Activated CD8-positive, alpha-beta T cell treated with anti-CD3 and anti-CD28 coated beads, Interleukin-2, amount 10 ng/mL, durations not matched to agents 7 days and 5 days (primary cell): ENCODE measurements at regions not wholly inside any gene's neighbourhood (a gene's known extent, or its start where the extent isn't known, plus 50 kb on each side); places are given as distances from the start of the nearest gene placed in this dataset.

ENCODE experiments used
- ATAC-seq: fragments of 150-1000 bp; cut with Tn5 transposase; one replicate; pipeline ENCODE4 v1.10.0; 2021; ENCODE audit warnings: moderate library complexity
- CTCF ChIA-PET: fragments of 350-600 bp; sonication (Branson Sonifier 250); formaldehyde crosslinking; loops from one replicate; lab custom pipeline; 2021; ENCODE audit warnings: antibody characterized with exemption; lab: Charles Lee
- POLR2A ChIA-PET: fragments of 350-600 bp; sonication (Branson Sonifier 250); formaldehyde crosslinking; loops from one replicate; lab custom pipeline; 2021; ENCODE audit warnings: antibody characterized with exemption; lab: Charles Lee
- DNase-seq: peaks from one replicate; pipeline ENCODE4 v3.0.0-alpha.2; 2020
- H3K27ac Mint-ChIP-seq: one replicate; pipeline ENCODE4 v1.8.0; 2021; ENCODE audit warnings: mild to moderate bottlenecking, mixed read lengths
- H3K27me3 Mint-ChIP-seq: one replicate; pipeline ENCODE4 v1.8.0; 2021; ENCODE audit warnings: low read depth, mixed read lengths
- H3K36me3 Mint-ChIP-seq: one replicate; pipeline ENCODE4 v1.8.0; 2021; ENCODE audit warnings: low read depth, mixed read lengths
- H3K4me1 Mint-ChIP-seq: one replicate; pipeline ENCODE4 v1.8.0; 2021; ENCODE audit warnings: low read depth, mixed read lengths
- H3K4me3 Mint-ChIP-seq: one replicate; pipeline ENCODE4 v1.8.0; 2021; ENCODE audit warnings: mild to moderate bottlenecking, mixed read lengths
- H3K9me3 Mint-ChIP-seq: one replicate; pipeline ENCODE4 v1.8.0; 2022; ENCODE audit warnings: mixed read lengths; ENCODE audit not compliant: insufficient read depth

- no peaks in the 10 kb centered on the region for H3K9me3 Mint-ChIP-seq
- H3K36me3 Mint-ChIP-seq, result no peaks in the 10 kb centered on the region
- CTCF ChIA-PET, result no interaction called here
- ATAC-seq (no peak), DNase-seq (no peak)
- H3K4me1 Mint-ChIP-seq, result no peaks in the 10 kb centered on the region
- POLR2A ChIA-PET, result no interaction called here
- no peak overlapping the region for H3K4me3 Mint-ChIP-seq
- no peaks in the 10 kb centered on the region for H3K27me3 Mint-ChIP-seq
- no peak overlapping the region for H3K27ac Mint-ChIP-seq
Measured at GRCh38 chr3:76147846-76148245, 362.5 kb upstream of the ZNF717 start.

- Mint-ChIP-seq H3K9me3 (peaks cover 14% of the 10 kb centered on the region), H3K27ac (no peak overlapping the region), H3K36me3 (no peaks in the 10 kb centered on the region), H3K4me3 (no peak overlapping the region), H3K4me1 (no peaks in the 10 kb centered on the region), H3K27me3 (no peaks in the 10 kb centered on the region)
- ChIA-PET POLR2A (no interaction called here), CTCF (no interaction called here)
- DNase-seq, result no peak
- ATAC-seq, result no peak
Measured at GRCh38 chr3:76152028-76152427, 366.7 kb upstream of the ZNF717 start.

GRCh38 chr3:76161856-76162255, 376.5 kb upstream of the ZNF717 start:
- DNase-seq (no peak), ATAC-seq (no peak)
- Mint-ChIP-seq H3K36me3 (no peaks in the 10 kb centered on the region), H3K27me3 (no peaks in the 10 kb centered on the region), H3K4me3 (no peak overlapping the region), H3K27ac (no peak overlapping the region), H3K9me3 (peaks cover 17% of the 10 kb centered on the region), H3K4me1 (no peaks in the 10 kb centered on the region)
- CTCF ChIA-PET, result no interaction called here
- POLR2A ChIA-PET, result no interaction called here

- Mint-ChIP-seq H3K9me3 (peaks cover 17% of the 10 kb centered on the region), H3K4me3 (no peak overlapping the region), H3K4me1 (no peaks in the 10 kb centered on the region), H3K27ac (no peak overlapping the region), H3K27me3 (no peaks in the 10 kb centered on the region), H3K36me3 (no peaks in the 10 kb centered on the region)
- ATAC-seq (no peak), DNase-seq (no peak)
- ChIA-PET POLR2A (no interaction called here), CTCF (no interaction called here)
Measured at GRCh38 chr3:76171647-76172046, 386.3 kb upstream of the ZNF717 start.

GRCh38 chr3:76177610-76178009, 392.3 kb upstream of the ZNF717 start:
- no peak for ATAC-seq

GRCh38 chr3:76178412-76178811, 393.1 kb upstream of the ZNF717 start:
- no peaks in the 10 kb centered on the region for H3K36me3 Mint-ChIP-seq
- H3K4me3 Mint-ChIP-seq, result no peak overlapping the region
- no peak for ATAC-seq
- no peak overlapping the region for H3K27ac Mint-ChIP-seq
- no peaks in the 10 kb centered on the region for H3K27me3 Mint-ChIP-seq
- H3K9me3 Mint-ChIP-seq, result peaks cover 6% of the 10 kb centered on the region
- DNase-seq, result no peak
- H3K4me1 Mint-ChIP-seq, result no peaks in the 10 kb centered on the region
- POLR2A ChIA-PET, result no interaction called here
- CTCF ChIA-PET, result no interaction called here

More at GRCh38 chr3:76177610-76178009, 392.3 kb upstream of the ZNF717 start:
- Mint-ChIP-seq H3K4me1 (no peaks in the 10 kb centered on the region), H3K36me3 (no peaks in the 10 kb centered on the region), H3K27ac (no peak overlapping the region), H3K27me3 (no peaks in the 10 kb centered on the region), H3K4me3 (no peak overlapping the region), H3K9me3 (peaks cover 6% of the 10 kb centered on the region)
- CTCF ChIA-PET, result no interaction called here
- POLR2A ChIA-PET, result no interaction called here
- DNase-seq, result no peak

- Mint-ChIP-seq H3K9me3 (no peaks in the 10 kb centered on the region), H3K4me3 (no peak overlapping the region), H3K36me3 (no peaks in the 10 kb centered on the region), H3K4me1 (no peaks in the 10 kb centered on the region), H3K27ac (no peak overlapping the region), H3K27me3 (no peaks in the 10 kb centered on the region)
- ATAC-seq (no peak), DNase-seq (no peak)
- ChIA-PET CTCF (no interaction called here), POLR2A (no interaction called here)
Measured at GRCh38 chr3:76181213-76181612, 395.9 kb upstream of the ZNF717 start.

GRCh38 chr3:76198086-76198485, 412.7 kb upstream of the ZNF717 start:
- ChIA-PET CTCF (no interaction called here), POLR2A (no interaction called here)
- H3K27me3 Mint-ChIP-seq, result no peaks in the 10 kb centered on the region
- H3K9me3 Mint-ChIP-seq, result peaks cover 7% of the 10 kb centered on the region
- ATAC-seq (no peak), DNase-seq (no peak)
- H3K27ac Mint-ChIP-seq, result no peak overlapping the region
- no peaks in the 10 kb centered on the region for H3K4me1 Mint-ChIP-seq
- no peak overlapping the region for H3K4me3 Mint-ChIP-seq
- no peaks in the 10 kb centered on the region for H3K36me3 Mint-ChIP-seq

- no peak overlapping the region for H3K27ac Mint-ChIP-seq
- CTCF ChIA-PET, result no interaction called here
Measured at GRCh38 chr3:76199382-76199781, 414.0 kb upstream of the ZNF717 start.

GRCh38 chr3:76203578-76203977, 418.2 kb upstream of the ZNF717 start:
- CTCF ChIA-PET, result no interaction called here
- H3K27ac Mint-ChIP-seq, result no peak overlapping the region
- H3K4me1 Mint-ChIP-seq, result no peaks in the 10 kb centered on the region
- H3K9me3 Mint-ChIP-seq, result peaks cover 17% of the 10 kb centered on the region
- H3K36me3 Mint-ChIP-seq, result no peaks in the 10 kb centered on the region
- no peak for DNase-seq
- ATAC-seq, result no peak
- no peaks in the 10 kb centered on the region for H3K27me3 Mint-ChIP-seq
- H3K4me3 Mint-ChIP-seq, result no peak overlapping the region
- POLR2A ChIA-PET, result no interaction called here

More at GRCh38 chr3:76199382-76199781, 414.0 kb upstream of the ZNF717 start:
- POLR2A ChIA-PET, result no interaction called here
- Mint-ChIP-seq H3K4me1 (no peaks in the 10 kb centered on the region), H3K4me3 (no peak overlapping the region), H3K36me3 (no peaks in the 10 kb centered on the region), H3K9me3 (peaks cover 13% of the 10 kb centered on the region), H3K27me3 (no peaks in the 10 kb centered on the region)
- ATAC-seq (no peak), DNase-seq (no peak)

GRCh38 chr3:76206346-76206745, 421.0 kb upstream of the ZNF717 start:
- Mint-ChIP-seq H3K9me3 (peaks cover 21% of the 10 kb centered on the region), H3K27me3 (no peaks in the 10 kb centered on the region), H3K27ac (no peak overlapping the region), H3K4me3 (no peak overlapping the region), H3K4me1 (no peaks in the 10 kb centered on the region), H3K36me3 (no peaks in the 10 kb centered on the region)
- CTCF ChIA-PET, result no interaction called here
- POLR2A ChIA-PET, result no interaction called here
- ATAC-seq (no peak), DNase-seq (no peak)

- Mint-ChIP-seq H3K9me3 (peaks cover 22% of the 10 kb centered on the region), H3K27me3 (no peaks in the 10 kb centered on the region), H3K27ac (no peak overlapping the region), H3K4me1 (no peaks in the 10 kb centered on the region), H3K36me3 (no peaks in the 10 kb centered on the region), H3K4me3 (no peak overlapping the region)
- DNase-seq (no peak), ATAC-seq (no peak)
- ChIA-PET POLR2A (no interaction called here), CTCF (no interaction called here)
Measured at GRCh38 chr3:76212679-76213078, 427.3 kb upstream of the ZNF717 start.

GRCh38 chr3:76222201-76222600, 436.9 kb upstream of the ZNF717 start:
- no peak overlapping the region for H3K27ac Mint-ChIP-seq
- peaks cover 7% of the 10 kb centered on the region for H3K9me3 Mint-ChIP-seq
- H3K27me3 Mint-ChIP-seq, result no peaks in the 10 kb centered on the region
- no peak overlapping the region for H3K4me3 Mint-ChIP-seq
- POLR2A ChIA-PET, result no interaction called here
- DNase-seq, result no peak
- no peaks in the 10 kb centered on the region for H3K4me1 Mint-ChIP-seq
- H3K36me3 Mint-ChIP-seq, result no peaks in the 10 kb centered on the region
- ATAC-seq, result no peak
- CTCF ChIA-PET, result no interaction called here
